HEK293 (cell line): ENCODE measurements at regions not wholly inside any gene's neighbourhood (a gene's known extent, or its start where the extent isn't known, plus 50 kb on each side); places are given as distances from the start of the nearest gene placed in this dataset.

Source experiments
- BCL11A ChIP-seq: fragments of 450-650 bp; formaldehyde crosslinking; IDR thresholded peaks from 2 replicates; pipeline ENCODE4 v1.5.1; 2016; ENCODE audit warnings: low read depth, missing biosample characterization, missing genetic modification characterization
- CTCF ChIP-seq: fragments of 450-650 bp; formaldehyde crosslinking; IDR thresholded peaks from 2 replicates; pipeline ENCODE4 v1.5.1; 2016; ENCODE audit warnings: missing biosample characterization, missing genetic modification characterization
- KLF1 ChIP-seq: fragments of 450-650 bp; formaldehyde crosslinking; IDR thresholded peaks from 2 replicates; pipeline ENCODE4 v1.5.1; 2016; ENCODE audit warnings: missing biosample characterization, missing genetic modification characterization
- KLF10 ChIP-seq: fragments of 450-650 bp; IDR thresholded peaks from 2 replicates; pipeline ENCODE4 v1.5.1; 2018; ENCODE audit warnings: missing biosample characterization, mild to moderate bottlenecking, missing genetic modification characterization
- ZNF624 ChIP-seq: fragments of 450-650 bp; formaldehyde crosslinking; IDR thresholded peaks from 2 replicates; pipeline ENCODE4 v1.5.1; 2017; ENCODE audit warnings: missing biosample characterization, missing genetic modification characterization
- ZNF660 ChIP-seq: fragments of 450-650 bp; IDR thresholded peaks from 2 replicates; pipeline ENCODE4 v1.5.1; 2018; ENCODE audit warnings: missing biosample characterization, mild to moderate bottlenecking, missing genetic modification characterization
- ZNF837 ChIP-seq: fragments of 450-650 bp; formaldehyde crosslinking; IDR thresholded peaks from 2 replicates; pipeline ENCODE4 v1.5.1; 2016; ENCODE audit warnings: missing biosample characterization, missing genetic modification characterization
- ZXDB ChIP-seq: fragments of 450-650 bp; formaldehyde crosslinking; IDR thresholded peaks from 2 replicates; pipeline ENCODE4 v1.5.1; 2016; ENCODE audit warnings: missing biosample characterization, missing genetic modification characterization

- no peak for TF ChIP-seq ZNF837 (tag by site-specific recombination)
- TF ChIP-seq KLF1 = no peak
- no peak for TF ChIP-seq CTCF
- TF ChIP-seq KLF10 (tag by site-specific recombination) = no peak
- TF ChIP-seq ZNF660 (tag by site-specific recombination) = no peak
- no peak for TF ChIP-seq ZXDB (tag by site-specific recombination)
- no peak for TF ChIP-seq BCL11A (tag by site-specific recombination)
- TF ChIP-seq ZNF624 (tag by site-specific recombination) = no peak
Observed at GRCh38 chr10:130578532-130579289, 442.5 kb downstream of the GLRX3 start.
